PC-9 (cell line): ENCODE measurements at regions not wholly inside any gene's neighbourhood (a gene's known extent, or its start where the extent isn't known, plus 50 kb on each side); places are given as distances from the start of the nearest gene placed in this dataset.
A peak's percentile ranks its signal among the peaks of the same experiment; 100 is the strongest.
"Not testable (repeated sequence)": the region's sequence is repeated elsewhere in the genome, so short reads cannot be mapped to it uniquely, and the experiment has no call there.

Experiments
- BruUV-seq: library from RNA; stranded (reverse); fragments of 400-500 nt; replicated peaks from 2 replicates; lab custom pipeline; 2021; lab: Mats Ljungman, UMichigan
- CTCF ChIA-PET: fragments of 300-600 bp; sonication (Branson Sonifier 250); formaldehyde crosslinking; loops from one replicate; lab custom pipeline; 2022; ENCODE audit warnings: antibody characterized with exemption; lab: Charles Lee
- POLR2A ChIA-PET: fragments of 300-600 bp; sonication (Branson Sonifier 250); formaldehyde crosslinking; loops from one replicate; lab custom pipeline; 2022; ENCODE audit warnings: antibody characterized with exemption; ENCODE audit not compliant: unreplicated experiment; lab: Charles Lee
- DNase-seq, 2 experiments: peaks; one replicate each; pipeline versions ENCODE4 v3.0.0 to v3.0.0-alpha.2; 2015 to 2022; ENCODE audit warnings: mixed read lengths in 1 of 2
- H2AFZ ChIP-seq: fragments of 200-600 bp; sonication (generic); 2 replicates; pipeline ENCODE4 v1.8.1; 2017; ENCODE audit warnings: antibody characterized with exemption
- H3F3A ChIP-seq: fragments of 200-600 bp; sonication (generic); 2 replicates; pipeline ENCODE4 v1.8.1; 2017; ENCODE audit warnings: antibody characterized with exemption, mild to moderate bottlenecking, low read depth; ENCODE audit not compliant: insufficient read depth
- H3K27ac ChIP-seq: fragments of 200-600 bp; sonication (generic); 2 replicates; pipeline ENCODE4 v1.6.1; 2016; ENCODE audit warnings: mixed run types
- H3K27me3 ChIP-seq: fragments of 200-600 bp; sonication (generic); 2 replicates; pipeline ENCODE4 v1.6.1; 2016; ENCODE audit warnings: low read depth, mixed run types; ENCODE audit not compliant: insufficient read depth
- H3K36me3 ChIP-seq: fragments of 200-600 bp; sonication (generic); 2 replicates; pipeline ENCODE4 v1.6.1; 2016; ENCODE audit warnings: low read depth, mixed run types
- H3K4me1 ChIP-seq: fragments of 200-600 bp; sonication (generic); replicated peaks from 2 replicates; pipeline ENCODE4 v1.6.1; 2016; ENCODE audit warnings: mixed run types; ENCODE audit not compliant: insufficient read depth
- H3K4me2 ChIP-seq: fragments of 200-600 bp; sonication (generic); 2 replicates; pipeline ENCODE4 v1.6.1; 2017; ENCODE audit warnings: mixed run types
- H3K4me3 ChIP-seq: fragments of 200-600 bp; sonication (generic); 2 replicates; pipeline ENCODE4 v1.6.1; 2016; ENCODE audit warnings: mixed run types
- H3K79me2 ChIP-seq: fragments of 200-600 bp; sonication (generic); 2 replicates; pipeline ENCODE4 v1.6.1; 2017; ENCODE audit warnings: low read depth, mixed run types
- H3K9me2 ChIP-seq: fragments of 200-600 bp; sonication (generic); 2 replicates; pipeline ENCODE4 v1.8.1; 2017; ENCODE audit warnings: mild to moderate bottlenecking; ENCODE audit not compliant: insufficient read depth
- H3K9me3 ChIP-seq: fragments of 200-600 bp; sonication (generic); 2 replicates; pipeline ENCODE4 v1.8.1; 2016; ENCODE audit warnings: low read depth; ENCODE audit not compliant: insufficient read depth
- H4K20me1 ChIP-seq: fragments of 200-600 bp; sonication (generic); 2 replicates; pipeline ENCODE4 v1.8.1; 2017; ENCODE audit not compliant: insufficient read depth
- EZH2 ChIP-seq: fragments of 200-600 bp; sonication (generic); IDR thresholded peaks from 2 replicates; pipeline ENCODE4 v1.8.0; 2017; ENCODE audit warnings: antibody characterized with exemption, low read depth
- intact Hi-C: fragments of 100-400 bp; cut with micrococcal nuclease; formaldehyde crosslinking; loops from one replicate; pipeline ENCODE4 v1.10.0; 2022; ENCODE audit not compliant: unreplicated experiment
- TF ChIP-seq, protein P1 (sequence below): fragments of 200-600 bp; sonication (generic); conservative IDR thresholded peaks from 2 replicates; pipeline ENCODE4 v1.6.1; 2017; ENCODE audit warnings: mixed run types, antibody characterized with exemption, mild to moderate bottlenecking, moderate library complexity

DNA sequence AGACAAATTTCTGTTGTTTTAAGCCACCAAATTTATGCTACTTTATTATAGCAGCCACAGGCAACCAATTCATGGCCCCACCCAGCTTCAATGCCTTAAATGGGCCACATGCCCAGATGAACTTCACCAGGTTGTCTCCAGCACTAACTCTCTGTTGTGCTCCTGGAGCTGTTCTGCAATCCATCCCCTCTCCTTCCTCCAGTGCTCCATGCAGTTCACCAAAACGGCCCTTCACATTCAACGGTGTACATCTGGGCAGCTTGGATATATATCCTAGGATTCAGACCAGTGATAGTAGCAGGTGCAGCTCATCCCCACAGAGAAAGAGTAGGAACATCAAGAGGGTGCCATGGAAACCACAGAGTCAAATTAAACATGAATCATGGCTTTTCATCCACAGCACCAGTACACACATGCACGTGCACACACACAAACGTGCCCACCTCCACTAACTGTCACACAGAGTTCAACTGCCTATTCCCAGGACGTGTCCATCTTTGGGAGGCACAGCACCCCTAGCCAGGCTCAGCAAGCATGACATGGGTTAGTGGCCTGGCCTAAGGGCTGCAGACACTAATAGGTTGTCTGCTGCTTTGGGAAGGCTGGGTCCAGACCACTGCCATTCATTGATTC is 134.5 kb downstream of the MED10 start:
- Histone ChIP-seq H3K9me3 (no peaks in the 10 kb centered on the region), H3K36me3 (no peaks in the 10 kb centered on the region), H2AFZ (no peak overlapping the region), H3F3A (no peaks in the 10 kb centered on the region), H3K4me3 (no peak overlapping the region), H3K4me1 (peaks cover 15% of the 10 kb centered on the region), H3K27ac (no peak overlapping the region), H3K27me3 (no peaks in the 10 kb centered on the region), H3K9me2 (no peaks in the 10 kb centered on the region), H3K79me2 (no peaks in the 10 kb centered on the region), H4K20me1 (no peaks in the 10 kb centered on the region), H3K4me2 (no peak overlapping the region)
- CTCF ChIA-PET: no interaction called here
- POLR2A ChIA-PET: no interaction called here
- intact Hi-C loops: no loop called here
- DNase-seq: no peak
- TF ChIP-seq, protein P1, sequence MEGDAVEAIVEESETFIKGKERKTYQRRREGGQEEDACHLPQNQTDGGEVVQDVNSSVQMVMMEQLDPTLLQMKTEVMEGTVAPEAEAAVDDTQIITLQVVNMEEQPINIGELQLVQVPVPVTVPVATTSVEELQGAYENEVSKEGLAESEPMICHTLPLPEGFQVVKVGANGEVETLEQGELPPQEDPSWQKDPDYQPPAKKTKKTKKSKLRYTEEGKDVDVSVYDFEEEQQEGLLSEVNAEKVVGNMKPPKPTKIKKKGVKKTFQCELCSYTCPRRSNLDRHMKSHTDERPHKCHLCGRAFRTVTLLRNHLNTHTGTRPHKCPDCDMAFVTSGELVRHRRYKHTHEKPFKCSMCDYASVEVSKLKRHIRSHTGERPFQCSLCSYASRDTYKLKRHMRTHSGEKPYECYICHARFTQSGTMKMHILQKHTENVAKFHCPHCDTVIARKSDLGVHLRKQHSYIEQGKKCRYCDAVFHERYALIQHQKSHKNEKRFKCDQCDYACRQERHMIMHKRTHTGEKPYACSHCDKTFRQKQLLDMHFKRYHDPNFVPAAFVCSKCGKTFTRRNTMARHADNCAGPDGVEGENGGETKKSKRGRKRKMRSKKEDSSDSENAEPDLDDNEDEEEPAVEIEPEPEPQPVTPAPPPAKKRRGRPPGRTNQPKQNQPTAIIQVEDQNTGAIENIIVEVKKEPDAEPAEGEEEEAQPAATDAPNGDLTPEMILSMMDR: no peak
- no peak for TF ChIP-seq EZH2
- BruUV-seq: no TSS peak

DNA sequence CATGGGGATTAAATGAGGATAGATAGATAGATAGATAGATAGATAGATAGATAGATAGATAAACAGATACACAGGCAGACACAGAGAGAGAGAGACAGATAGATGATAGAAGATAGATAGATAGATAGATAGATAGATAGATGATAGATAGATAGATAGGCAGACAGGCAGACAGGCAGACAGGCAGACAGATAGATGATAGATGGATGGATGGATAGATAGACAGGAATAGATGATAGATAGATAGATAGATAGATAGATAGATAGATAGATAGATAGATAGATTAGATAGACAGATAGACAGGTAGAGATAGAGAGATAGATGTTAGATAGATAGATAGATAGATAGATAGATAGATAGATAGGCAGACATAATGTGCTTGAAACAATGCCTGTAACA is 137.3 kb downstream of the MED10 start:
- H3K27ac ChIP-seq, POLR2A ChIA-PET, H3K4me2 ChIP-seq, H3K9me2 ChIP-seq, H3K4me3 ChIP-seq, intact Hi-C loops, DNase-seq, H3K79me2 ChIP-seq, H3F3A ChIP-seq, H2AFZ ChIP-seq, H3K9me3 ChIP-seq, H4K20me1 ChIP-seq, H3K36me3 ChIP-seq, BruUV-seq, CTCF ChIA-PET, H3K27me3 ChIP-seq: not testable (repeated sequence)
- peaks cover 12% of the 10 kb centered on the region for H3K4me1 ChIP-seq

DNA sequence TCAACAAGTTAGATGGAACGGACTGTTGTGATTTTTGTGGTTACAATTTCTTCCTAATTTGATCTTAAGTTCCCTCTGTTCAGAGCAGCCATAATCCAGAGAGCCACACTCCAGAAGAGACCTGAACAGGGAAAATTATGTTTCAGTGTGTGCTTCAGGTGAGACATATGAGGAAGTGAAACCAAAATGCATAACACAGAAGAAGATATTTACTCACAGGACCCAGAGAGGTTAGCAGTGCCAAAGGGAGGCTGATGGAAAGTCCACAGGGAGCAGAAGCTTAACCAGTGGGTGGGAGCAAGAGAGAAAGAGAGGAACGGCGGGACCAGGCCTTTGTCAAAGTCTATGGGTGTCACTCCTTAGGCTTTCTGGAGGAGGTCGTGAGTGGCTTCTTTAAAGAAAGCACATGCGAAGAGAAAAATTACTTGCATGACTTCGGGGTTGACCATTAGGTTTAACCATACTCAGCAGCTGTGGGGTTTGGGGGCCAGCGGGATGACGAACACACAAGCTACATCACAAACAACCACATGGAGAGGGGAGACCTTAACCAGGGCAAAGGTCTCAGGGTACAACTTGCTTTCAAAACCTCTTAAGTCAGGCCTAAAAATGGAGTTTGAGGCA is 141.4 kb downstream of the MED10 start:
- peaks cover 24% of the 10 kb centered on the region for H3K4me1 ChIP-seq
- TF ChIP-seq, protein P1: no peak
- TF ChIP-seq EZH2: no peak
- ChIA-PET CTCF (no interaction called here), POLR2A (no interaction called here)
- no peak overlapping the region for H3K4me3 ChIP-seq
- H3K36me3 ChIP-seq: no peaks in the 10 kb centered on the region
- peak in 1 of 2 experiments; percentile 51 for DNase-seq
- H3K9me3 ChIP-seq: no peaks in the 10 kb centered on the region
- peak overlapping the region; percentile 78 for H3K27ac ChIP-seq
- no peaks in the 10 kb centered on the region for H4K20me1 ChIP-seq
- intact Hi-C loops: no loop called here
- H3K4me2 ChIP-seq: peak overlapping the region; percentile 58
- H3K79me2 ChIP-seq: no peaks in the 10 kb centered on the region
- 0 out of 2 replicates have a peak overlapping the region, but pooled peaks have one; percentile 15 for H2AFZ ChIP-seq
- no peaks in the 10 kb centered on the region for H3K9me2 ChIP-seq
- H3F3A ChIP-seq: peaks cover 15% of the 10 kb centered on the region
- no TSS peak for BruUV-seq
- H3K27me3 ChIP-seq: no peaks in the 10 kb centered on the region
